NCI-H1694 (cell line): ENCODE measurements at regions not wholly inside any gene's neighbourhood (a gene's known extent, or its start where the extent isn't known, plus 50 kb on each side); places are given as distances from the start of the nearest gene placed in this dataset.

ENCODE experiments used
- DNase-seq: peaks from one replicate; lab custom pipeline; 2025; lab: John Stamatoyannopoulos, UW

DNA sequence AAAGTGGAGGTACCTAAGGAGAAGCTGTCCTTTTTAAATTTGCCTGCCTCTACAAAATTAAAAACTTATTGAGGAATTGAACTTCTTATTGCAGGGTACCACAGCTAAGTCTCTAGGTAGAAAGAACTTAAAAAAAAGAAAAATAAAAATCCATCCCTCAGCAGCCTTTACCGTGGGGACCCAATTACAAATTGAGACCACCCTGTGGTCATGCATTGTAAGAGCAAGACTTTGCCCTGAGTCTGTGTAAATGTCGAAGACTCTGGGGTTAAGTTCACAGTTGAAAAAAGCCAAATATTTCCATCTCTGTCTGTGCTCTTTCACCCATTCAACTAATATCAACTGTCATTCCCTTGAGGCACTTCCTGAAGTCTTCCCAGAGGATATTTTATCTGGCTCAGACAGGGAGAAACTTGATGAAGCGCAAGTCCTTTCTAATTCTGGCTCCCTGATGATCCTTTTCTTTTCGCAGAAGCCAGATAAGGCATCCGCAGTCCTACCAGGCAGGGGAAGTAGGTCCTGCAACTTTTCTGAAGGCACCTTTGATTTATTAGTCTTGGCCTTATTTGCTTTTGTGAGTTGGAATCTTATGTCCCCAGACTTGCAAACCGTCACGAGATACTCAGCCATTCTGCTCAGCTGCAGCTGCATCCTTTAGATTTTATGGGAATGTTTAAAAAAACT, 323.8 kb upstream of the WWC1 start:
- no peak for DNase-seq

- DNase-seq = no peak
Measured at GRCh38 chr5:167968837-167969236, 322.6 kb upstream of the WWC1 start.

- DNase-seq = no peak
Measured at GRCh38 chr5:167969998-167970397, 321.4 kb upstream of the WWC1 start.

GRCh38 chr5:167971706-167972105, 319.7 kb upstream of the WWC1 start:
- DNase-seq = no peak

GRCh38 chr5:167973126-167973525, 318.3 kb upstream of the WWC1 start:
- no peak for DNase-seq

DNA sequence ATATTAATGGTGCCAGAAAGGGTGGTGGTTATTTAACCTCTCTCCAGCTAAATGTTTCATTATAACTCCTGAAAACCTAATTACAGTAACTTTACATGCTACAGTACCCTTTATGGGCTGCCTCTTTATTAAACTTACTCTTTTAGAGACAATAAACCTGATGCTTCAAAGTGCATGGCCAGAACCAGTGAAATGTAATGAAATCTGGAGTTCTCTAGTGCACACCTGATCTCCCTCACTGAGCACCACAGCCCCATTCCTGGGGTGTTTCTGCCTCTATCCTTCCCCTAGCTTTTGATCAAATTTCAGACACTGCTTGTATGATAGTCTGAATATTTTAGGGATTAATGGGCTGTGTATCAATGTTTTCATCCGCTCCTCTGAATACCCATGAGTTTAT, 306.5 kb upstream of the WWC1 start:
- DNase-seq = no peak

DNA sequence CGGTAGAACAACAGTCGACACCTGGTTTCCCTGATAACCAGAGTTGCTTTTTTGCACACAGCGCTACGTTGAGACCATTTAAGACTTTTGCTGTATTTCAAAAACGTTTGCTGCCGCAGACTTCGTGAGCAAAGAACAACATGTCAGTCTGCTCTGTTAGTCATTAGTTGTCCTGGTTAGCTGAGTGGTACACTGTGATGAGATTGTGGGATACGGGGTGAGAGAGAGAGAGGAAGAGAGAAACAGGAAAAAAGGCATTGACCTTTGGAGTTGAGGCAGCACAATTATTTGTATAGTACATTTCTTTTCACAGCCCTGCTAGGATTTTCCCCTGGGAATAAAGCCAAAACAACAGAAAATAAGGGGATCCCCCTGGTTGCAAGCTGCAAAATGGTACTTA, 306.1 kb upstream of the WWC1 start:
- DNase-seq = no peak

- no peak for DNase-seq
Measured at GRCh38 chr5:167987490-167988280, 303.8 kb upstream of the WWC1 start.

GRCh38 chr5:167992868-167993267, 298.6 kb upstream of the WWC1 start:
- no peak for DNase-seq

GRCh38 chr5:167993771-167994170, 297.7 kb upstream of the WWC1 start:
- DNase-seq = no peak

- no peak for DNase-seq
Measured at GRCh38 chr5:167995844-167996425, 295.5 kb upstream of the WWC1 start.

GRCh38 chr5:167998148-167998767, 293.2 kb upstream of the WWC1 start:
- DNase-seq = no peak

- no peak for DNase-seq
Measured at GRCh38 chr5:167999182-167999581, 292.3 kb upstream of the WWC1 start.

GRCh38 chr5:168001318-168001717, 290.1 kb upstream of the WWC1 start:
- DNase-seq = no peak

GRCh38 chr5:168002116-168002515, 289.3 kb upstream of the WWC1 start:
- DNase-seq = no peak

GRCh38 chr5:168005093-168005492, 286.4 kb upstream of the WWC1 start:
- DNase-seq = no peak

- DNase-seq = no peak
Measured at GRCh38 chr5:168005936-168006335, 285.5 kb upstream of the WWC1 start.

DNA sequence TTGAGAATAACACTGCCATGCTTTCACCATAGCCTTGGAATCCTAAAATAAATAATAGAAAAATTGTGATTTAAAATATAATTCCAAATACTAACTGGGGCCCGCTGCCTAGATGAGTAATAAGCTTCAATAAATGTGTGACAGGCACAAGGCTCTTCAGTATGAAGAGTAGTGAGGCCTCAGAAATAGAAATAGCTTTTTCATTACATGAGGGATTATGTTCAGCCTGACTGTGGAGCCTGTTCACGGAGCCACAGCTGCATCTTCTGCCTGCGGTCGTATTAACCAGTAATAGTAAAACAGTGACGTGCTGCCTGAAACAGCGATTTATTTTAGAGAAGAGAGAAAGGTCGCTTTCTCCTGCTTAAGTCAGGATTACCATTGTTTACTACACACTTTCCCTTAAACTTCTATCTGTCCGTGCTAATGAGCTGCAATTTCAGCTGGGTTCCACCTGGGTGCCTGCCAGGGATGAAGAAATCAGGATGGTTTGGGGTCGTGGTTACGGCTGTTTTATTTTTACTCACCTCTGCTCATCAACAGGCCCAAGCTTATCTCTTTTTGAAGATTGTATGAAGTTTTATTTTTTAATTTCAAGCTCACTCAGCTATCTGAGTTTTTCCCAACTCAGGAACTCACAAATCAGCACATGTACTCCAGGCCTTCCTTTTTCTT, 284.9 kb upstream of the WWC1 start:
- no peak for DNase-seq

GRCh38 chr5:168007286-168007685, 284.2 kb upstream of the WWC1 start:
- DNase-seq = no peak

DNA sequence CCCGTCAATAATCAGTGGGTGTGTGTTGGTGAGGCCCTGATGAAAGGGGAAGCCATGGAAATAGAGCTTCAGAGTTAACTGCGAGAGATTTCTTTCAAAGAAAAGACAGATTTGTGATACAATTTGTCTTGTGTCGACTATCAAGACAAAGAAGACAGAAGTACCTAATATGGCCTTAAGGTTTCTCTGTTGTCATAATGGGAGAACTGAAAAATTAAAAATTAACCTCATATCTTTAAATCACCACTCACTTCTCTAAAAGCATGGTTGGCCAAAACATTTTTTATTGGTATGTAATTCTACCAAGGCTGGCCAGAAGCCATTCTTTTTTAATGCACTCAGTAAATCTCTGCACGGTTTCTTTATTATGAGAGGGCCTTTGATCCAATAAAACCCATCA, 282.9 kb upstream of the WWC1 start:
- no peak for DNase-seq

- DNase-seq = no peak
Measured at GRCh38 chr5:168011096-168011495, 280.3 kb upstream of the WWC1 start.

DNA sequence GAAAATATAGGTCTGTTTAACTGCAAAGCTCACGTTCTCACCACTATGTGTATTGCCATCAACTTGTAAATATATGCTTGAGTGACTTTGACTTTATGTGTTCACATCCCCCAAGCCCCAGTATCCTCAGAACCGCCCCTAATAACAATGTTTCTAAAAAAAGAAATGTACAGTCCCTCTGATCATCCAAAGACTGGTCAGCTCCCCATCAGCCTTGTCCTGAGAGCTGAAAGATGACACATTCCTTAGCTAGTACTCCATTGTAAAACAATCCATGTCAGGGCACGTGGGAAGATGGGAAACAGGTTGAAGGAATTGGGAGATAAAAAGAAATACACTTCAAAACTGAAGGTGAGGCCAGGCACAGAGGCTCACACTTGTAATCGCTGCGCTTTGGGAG, 279.4 kb upstream of the WWC1 start:
- no peak for DNase-seq
